ENCODE measurements at regions not wholly inside any gene's neighbourhood (a gene's known extent, or its start where the extent isn't known, plus 50 kb on each side); places are given as distances from the start of the nearest gene placed in this dataset.

- intact Hi-C loops (cut with micrococcal nuclease; ENCODE audit: unreplicated experiment) (no loop called here), in situ Hi-C loops (cut with HindIII; ENCODE audit: low pct_unique_long_range_greater_than_20kb, low sequenced_read_pairs) (no loop called here)
- BruUV-seq (replicated peaks): no TSS peak
- Histone ChIP-seq H3K9me3 (ENCODE audit: control insufficient read depth, insufficient read depth, low read depth, low read length) (no peaks in the 10 kb centered on the region), H3K27me3 (ENCODE audit: control insufficient read depth, insufficient read depth, low read length) (no peaks in the 10 kb centered on the region), H3K4me1 (ENCODE audit: control insufficient read depth, insufficient read depth, low read length) (no peaks in the 10 kb centered on the region), H3K36me3 (ENCODE audit: control insufficient read depth, insufficient read depth, low read length) (no peaks in the 10 kb centered on the region), H3K4me3 (ENCODE audit: low read depth in 2 of 2, low read length in 2 of 2) (no peak overlapping the region), H3K27ac (ENCODE audit: low read length) (no peak overlapping the region)
- DNase-seq (ENCODE audit: low read depth, low spot score) (no peak), ATAC-seq (no peak)
- TF ChIP-seq SIN3A (IDR thresholded peaks at IDR 0.05; ENCODE audit: borderline replicate concordance, insufficient read depth, low read depth, low read length): no peak
- no peak for TF ChIP-seq CTCF (IDR thresholded peaks at IDR 0.05)
- TF ChIP-seq TCF7L2 (IDR thresholded peaks at IDR 0.05; ENCODE audit: low read depth, low read length): no peak
- no peak for TF ChIP-seq REST (IDR thresholded peaks at IDR 0.05; ENCODE audit: insufficient read depth in 1 of 2, low read depth in 2 of 2, low read length in 1 of 2)
- TF ChIP-seq POLR2AphosphoS5 (IDR thresholded peaks at IDR 0.05; ENCODE audit: low read depth, low read length): no peak
- CTCF ChIA-PET: interaction anchor here (0.6 kb wide), 1 partner anchor 368 kb away, joined by 3 read pairs; no protein-coding TSS in a partner anchor
- POLR2A ChIA-PET: no interaction called here
These were observed 81.6 kb upstream of the HAND1 start for GRCh38 chr5:154559398-154560276.

- no peaks in the 10 kb centered on the region for H3K36me3 ChIP-seq (ENCODE audit: control insufficient read depth, insufficient read depth, low read length)
- CTCF ChIA-PET: no interaction called here
- H3K9me3 ChIP-seq (ENCODE audit: control insufficient read depth, insufficient read depth, low read depth, low read length): no peaks in the 10 kb centered on the region
- H3K4me1 ChIP-seq (ENCODE audit: control insufficient read depth, insufficient read depth, low read length): no peaks in the 10 kb centered on the region
- DNase-seq (ENCODE audit: low read depth, low spot score): no peak
- no peaks in the 10 kb centered on the region for H3K27me3 ChIP-seq (ENCODE audit: control insufficient read depth, insufficient read depth, low read length)
- no TSS peak for BruUV-seq (replicated peaks)
- ATAC-seq: no peak
- in situ Hi-C loops (cut with HindIII; ENCODE audit: low pct_unique_long_range_greater_than_20kb, low sequenced_read_pairs): no loop called here
- no peak overlapping the region for H3K27ac ChIP-seq (ENCODE audit: low read length)
- POLR2A ChIA-PET: no interaction called here
- H3K4me3 ChIP-seq (ENCODE audit: low read depth in 2 of 2, low read length in 2 of 2): no peak overlapping the region
- no peak for TF ChIP-seq CTCF (IDR thresholded peaks at IDR 0.05)
- no peak for TF ChIP-seq POLR2AphosphoS5 (IDR thresholded peaks at IDR 0.05; ENCODE audit: low read depth, low read length)
- intact Hi-C loops (cut with micrococcal nuclease; ENCODE audit: unreplicated experiment): no loop called here
These were observed 79.5 kb upstream of the HAND1 start for GRCh38 chr5:154557548-154557947.
